IPS DF 6.9 (cell line): ENCODE measurements at regions not wholly inside any gene's neighbourhood (a gene's known extent, or its start where the extent isn't known, plus 50 kb on each side); places are given as distances from the start of the nearest gene placed in this dataset.
"Not testable (repeated sequence)": the region's sequence is repeated elsewhere in the genome, so short reads cannot be mapped to it uniquely, and the experiment has no call there.

ENCODE experiments used
- DNase-seq: peaks from one replicate; pipeline ENCODE4 v3.0.0-alpha.2; 2013; ENCODE audit warnings: low read depth, low spot score
- H3K27ac ChIP-seq: one replicate; pipeline ENCODE4 v1.5.1; 2013; ENCODE audit warnings: low read length, control low read depth
- H3K27me3 ChIP-seq: 2 replicates; pipeline ENCODE4 v1.6.1; 2013; ENCODE audit warnings: mild to moderate bottlenecking, low read length; ENCODE audit not compliant: control insufficient read depth, insufficient read depth
- H3K36me3 ChIP-seq: 2 replicates; pipeline ENCODE4 v1.6.1; 2013; ENCODE audit warnings: low read length; ENCODE audit not compliant: control insufficient read depth, insufficient read depth
- H3K4me1 ChIP-seq: 2 replicates; pipeline ENCODE4 v1.6.1; 2013; ENCODE audit warnings: low read length; ENCODE audit not compliant: control insufficient read depth, insufficient read depth
- H3K4me3 ChIP-seq: 2 replicates; pipeline ENCODE4 v1.5.1; 2013; ENCODE audit warnings: mild to moderate bottlenecking, low read length
- H3K9me3 ChIP-seq: 2 replicates; pipeline ENCODE4 v1.6.1; 2013; ENCODE audit warnings: low read length, inconsistent platforms; ENCODE audit not compliant: control insufficient read depth, insufficient read depth
- WGBS: extraction: QIAGEN DNeasy Blood & Tissue Kit; methylation state at CpG from one replicate; pipeline ENCODE4 v1.1.7; 2013; ENCODE audit warnings: mixed read lengths, missing lambda C conversion rate; ENCODE audit not compliant: insufficient read length, insufficient coverage; 5-methylcytosine and 5-hydroxymethylcytosine counted together

- H3K27ac ChIP-seq: not testable (repeated sequence)
- no CpG with 5 or more reads among the region's 4 CpGs for WGBS
Measured at GRCh38 chr10:80967357-80967756, 429.7 kb downstream of the SH2D4B start.

GRCh38 chr10:80968903-80969302, 431.2 kb downstream of the SH2D4B start:
- Histone ChIP-seq H3K4me3 (no peak overlapping the region), H3K9me3 (no peaks in the 10 kb centered on the region), H3K27me3 (no peaks in the 10 kb centered on the region), H3K27ac (no peak overlapping the region), H3K36me3 (no peaks in the 10 kb centered on the region), H3K4me1 (no peaks in the 10 kb centered on the region)
- DNase-seq: no peak

More at GRCh38 chr10:80967357-80967756, 429.7 kb downstream of the SH2D4B start:
- not testable (repeated sequence) for H3K36me3 ChIP-seq, H3K4me1 ChIP-seq, H3K27me3 ChIP-seq, DNase-seq, H3K9me3 ChIP-seq, H3K4me3 ChIP-seq

GRCh38 chr10:80971461-80971860, 433.8 kb downstream of the SH2D4B start:
- no peak for DNase-seq
- Histone ChIP-seq H3K27me3 (no peaks in the 10 kb centered on the region), H3K36me3 (no peaks in the 10 kb centered on the region), H3K4me1 (no peaks in the 10 kb centered on the region), H3K4me3 (no peak overlapping the region), H3K27ac (no peak overlapping the region), H3K9me3 (no peaks in the 10 kb centered on the region)
- no CpG with 5 or more reads among the region's 1 CpG for WGBS

GRCh38 chr10:80976658-80977057, 439.0 kb downstream of the SH2D4B start:
- Histone ChIP-seq H3K9me3 (no peaks in the 10 kb centered on the region), H3K4me1 (no peaks in the 10 kb centered on the region), H3K36me3 (no peaks in the 10 kb centered on the region), H3K27ac (no peak overlapping the region), H3K4me3 (no peak overlapping the region), H3K27me3 (no peaks in the 10 kb centered on the region)
- WGBS: no CpG with 5 or more reads among the region's 5 CpGs
- no peak for DNase-seq

- H3K27ac ChIP-seq: no peak overlapping the region
- H3K9me3 ChIP-seq: no peaks in the 10 kb centered on the region
- no peaks in the 10 kb centered on the region for H3K36me3 ChIP-seq
- DNase-seq: no peak
- H3K4me1 ChIP-seq: no peaks in the 10 kb centered on the region
- WGBS: no CpG with 5 or more reads among the region's 1 CpG
- no peaks in the 10 kb centered on the region for H3K27me3 ChIP-seq
- no peak overlapping the region for H3K4me3 ChIP-seq
Measured at GRCh38 chr10:80985102-80985501, 447.4 kb downstream of the SH2D4B start.

GRCh38 chr10:80986596-80986995, 448.9 kb downstream of the SH2D4B start:
- no peaks in the 10 kb centered on the region for H3K9me3 ChIP-seq
- no CpG with 5 or more reads among the region's 3 CpGs for WGBS

GRCh38 chr10:80988755-80989154, 451.1 kb downstream of the SH2D4B start:
- DNase-seq: no peak
- no peaks in the 10 kb centered on the region for H3K36me3 ChIP-seq
- no peak overlapping the region for H3K4me3 ChIP-seq
- no peak overlapping the region for H3K27ac ChIP-seq
- WGBS: no CpG with 5 or more reads among the region's 3 CpGs
- no peaks in the 10 kb centered on the region for H3K27me3 ChIP-seq
- H3K4me1 ChIP-seq: no peaks in the 10 kb centered on the region
- no peaks in the 10 kb centered on the region for H3K9me3 ChIP-seq

More at GRCh38 chr10:80986596-80986995, 448.9 kb downstream of the SH2D4B start:
- H3K27ac ChIP-seq: no peak overlapping the region
- DNase-seq: no peak
- H3K4me1 ChIP-seq: no peaks in the 10 kb centered on the region
- H3K27me3 ChIP-seq: no peaks in the 10 kb centered on the region
- H3K4me3 ChIP-seq: no peak overlapping the region
- no peaks in the 10 kb centered on the region for H3K36me3 ChIP-seq

GRCh38 chr10:80996615-80997193, 459.0 kb downstream of the SH2D4B start:
- no CpG with 5 or more reads among the region's 7 CpGs for WGBS

GRCh38 chr10:81000781-81001180, 463.1 kb downstream of the SH2D4B start:
- H3K4me1 ChIP-seq: no peaks in the 10 kb centered on the region
- H3K27me3 ChIP-seq: no peaks in the 10 kb centered on the region
- H3K27ac ChIP-seq: no peak overlapping the region
- H3K36me3 ChIP-seq: no peaks in the 10 kb centered on the region
- no CpG with 5 or more reads among the region's 1 CpG for WGBS
- no peaks in the 10 kb centered on the region for H3K9me3 ChIP-seq
- no peak overlapping the region for H3K4me3 ChIP-seq
- no peak for DNase-seq

More at GRCh38 chr10:80996615-80997193, 459.0 kb downstream of the SH2D4B start:
- Histone ChIP-seq H3K36me3 (no peaks in the 10 kb centered on the region), H3K9me3 (no peaks in the 10 kb centered on the region), H3K4me1 (no peaks in the 10 kb centered on the region), H3K27ac (no peak overlapping the region), H3K4me3 (no peak overlapping the region), H3K27me3 (no peaks in the 10 kb centered on the region)
- DNase-seq: no peak

GRCh38 chr10:81002382-81002781, 464.7 kb downstream of the SH2D4B start:
- Histone ChIP-seq H3K4me3 (no peak overlapping the region), H3K4me1 (no peaks in the 10 kb centered on the region), H3K27me3 (no peaks in the 10 kb centered on the region), H3K36me3 (no peaks in the 10 kb centered on the region), H3K9me3 (no peaks in the 10 kb centered on the region), H3K27ac (no peak overlapping the region)
- no CpG with 5 or more reads among the region's 4 CpGs for WGBS
- DNase-seq: no peak

GRCh38 chr10:81007872-81008271, 470.2 kb downstream of the SH2D4B start:
- no peaks in the 10 kb centered on the region for H3K36me3 ChIP-seq
- no peaks in the 10 kb centered on the region for H3K9me3 ChIP-seq
- H3K4me1 ChIP-seq: no peaks in the 10 kb centered on the region; the same call in 1 of the 2 replicates
- H3K4me3 ChIP-seq: no peak overlapping the region
- H3K27ac ChIP-seq: no peak overlapping the region
- WGBS: no CpG with 5 or more reads among the region's 1 CpG
- DNase-seq: no peak
- H3K27me3 ChIP-seq: no peaks in the 10 kb centered on the region
